ENCODE measurements at regions not wholly inside any gene's neighbourhood (a gene's known extent, or its start where the extent isn't known, plus 50 kb on each side); places are given as distances from the start of the nearest gene placed in this dataset.

GRCh38 chr15:93361703-93362102, 272.7 kb upstream of the RGMA start:
- TF ChIP-seq, protein P1, sequence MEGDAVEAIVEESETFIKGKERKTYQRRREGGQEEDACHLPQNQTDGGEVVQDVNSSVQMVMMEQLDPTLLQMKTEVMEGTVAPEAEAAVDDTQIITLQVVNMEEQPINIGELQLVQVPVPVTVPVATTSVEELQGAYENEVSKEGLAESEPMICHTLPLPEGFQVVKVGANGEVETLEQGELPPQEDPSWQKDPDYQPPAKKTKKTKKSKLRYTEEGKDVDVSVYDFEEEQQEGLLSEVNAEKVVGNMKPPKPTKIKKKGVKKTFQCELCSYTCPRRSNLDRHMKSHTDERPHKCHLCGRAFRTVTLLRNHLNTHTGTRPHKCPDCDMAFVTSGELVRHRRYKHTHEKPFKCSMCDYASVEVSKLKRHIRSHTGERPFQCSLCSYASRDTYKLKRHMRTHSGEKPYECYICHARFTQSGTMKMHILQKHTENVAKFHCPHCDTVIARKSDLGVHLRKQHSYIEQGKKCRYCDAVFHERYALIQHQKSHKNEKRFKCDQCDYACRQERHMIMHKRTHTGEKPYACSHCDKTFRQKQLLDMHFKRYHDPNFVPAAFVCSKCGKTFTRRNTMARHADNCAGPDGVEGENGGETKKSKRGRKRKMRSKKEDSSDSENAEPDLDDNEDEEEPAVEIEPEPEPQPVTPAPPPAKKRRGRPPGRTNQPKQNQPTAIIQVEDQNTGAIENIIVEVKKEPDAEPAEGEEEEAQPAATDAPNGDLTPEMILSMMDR (IDR thresholded peaks at IDR 0.05): no peak
- TF ChIP-seq POLR2A (IDR thresholded peaks at IDR 0.05): no peak
- TF ChIP-seq POLR2AphosphoS5 (IDR thresholded peaks at IDR 0.05): no peak
- no peak for TF ChIP-seq EP300 (IDR thresholded peaks at IDR 0.05; ENCODE audit: low read depth)
